ENCODE measurements at regions not wholly inside any gene's neighbourhood (a gene's known extent, or its start where the extent isn't known, plus 50 kb on each side); places are given as distances from the start of the nearest gene placed in this dataset.

DNA sequence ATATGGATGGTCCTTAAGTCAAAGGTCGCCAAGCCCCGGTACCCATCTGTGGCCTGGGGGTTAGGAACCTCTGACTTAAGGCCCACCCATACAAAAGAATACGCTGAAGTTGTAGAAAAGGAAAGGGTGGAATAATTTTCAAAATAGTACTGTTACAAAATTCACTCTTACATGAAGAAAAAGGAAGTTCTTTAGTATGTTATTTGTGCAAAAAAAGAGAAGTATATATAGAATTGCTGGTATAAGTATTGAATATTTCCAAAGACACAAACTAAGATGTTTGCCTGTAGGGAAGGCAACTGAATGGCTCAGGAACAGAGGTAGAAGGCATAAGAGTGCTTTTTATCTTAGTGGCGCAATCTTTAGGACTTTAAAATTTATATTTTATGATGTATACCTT is 78.7 kb downstream of the PRLHR start:
- Histone ChIP-seq H3K4me3 (no peak overlapping the region), H4K20me1 (ENCODE audit: insufficient read depth) (no peaks in the 10 kb centered on the region), H3K9me2 (ENCODE audit: insufficient read depth) (no peaks in the 10 kb centered on the region), H3F3A (ENCODE audit: insufficient read depth, low read depth) (no peaks in the 10 kb centered on the region; the same call in 1 of the 2 replicates), H3K4me2 (no peak overlapping the region), H3K4me1 (replicated peaks; ENCODE audit: insufficient read depth) (peaks cover 12% of the 10 kb centered on the region), H3K79me2 (ENCODE audit: low read depth) (no peaks in the 10 kb centered on the region), H3K27ac (no peak overlapping the region), H3K27me3 (ENCODE audit: insufficient read depth, low read depth) (no peaks in the 10 kb centered on the region), H2AFZ (no peak overlapping the region), H3K36me3 (ENCODE audit: low read depth) (no peaks in the 10 kb centered on the region), H3K9me3 (ENCODE audit: insufficient read depth, low read depth) (no peaks in the 10 kb centered on the region)
- ChIA-PET POLR2A (ENCODE audit: unreplicated experiment) (no interaction called here), CTCF (no interaction called here)
- no peak for TF ChIP-seq EZH2 (IDR thresholded peaks at IDR 0.05; ENCODE audit: low read depth)
- TF ChIP-seq, protein P1, sequence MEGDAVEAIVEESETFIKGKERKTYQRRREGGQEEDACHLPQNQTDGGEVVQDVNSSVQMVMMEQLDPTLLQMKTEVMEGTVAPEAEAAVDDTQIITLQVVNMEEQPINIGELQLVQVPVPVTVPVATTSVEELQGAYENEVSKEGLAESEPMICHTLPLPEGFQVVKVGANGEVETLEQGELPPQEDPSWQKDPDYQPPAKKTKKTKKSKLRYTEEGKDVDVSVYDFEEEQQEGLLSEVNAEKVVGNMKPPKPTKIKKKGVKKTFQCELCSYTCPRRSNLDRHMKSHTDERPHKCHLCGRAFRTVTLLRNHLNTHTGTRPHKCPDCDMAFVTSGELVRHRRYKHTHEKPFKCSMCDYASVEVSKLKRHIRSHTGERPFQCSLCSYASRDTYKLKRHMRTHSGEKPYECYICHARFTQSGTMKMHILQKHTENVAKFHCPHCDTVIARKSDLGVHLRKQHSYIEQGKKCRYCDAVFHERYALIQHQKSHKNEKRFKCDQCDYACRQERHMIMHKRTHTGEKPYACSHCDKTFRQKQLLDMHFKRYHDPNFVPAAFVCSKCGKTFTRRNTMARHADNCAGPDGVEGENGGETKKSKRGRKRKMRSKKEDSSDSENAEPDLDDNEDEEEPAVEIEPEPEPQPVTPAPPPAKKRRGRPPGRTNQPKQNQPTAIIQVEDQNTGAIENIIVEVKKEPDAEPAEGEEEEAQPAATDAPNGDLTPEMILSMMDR (conservative IDR thresholded peaks at IDR 0.05), result no peak
- intact Hi-C loops (cut with micrococcal nuclease; ENCODE audit: unreplicated experiment), result no loop called here
- BruUV-seq (replicated peaks), result no TSS peak
- DNase-seq, result no peak

DNA sequence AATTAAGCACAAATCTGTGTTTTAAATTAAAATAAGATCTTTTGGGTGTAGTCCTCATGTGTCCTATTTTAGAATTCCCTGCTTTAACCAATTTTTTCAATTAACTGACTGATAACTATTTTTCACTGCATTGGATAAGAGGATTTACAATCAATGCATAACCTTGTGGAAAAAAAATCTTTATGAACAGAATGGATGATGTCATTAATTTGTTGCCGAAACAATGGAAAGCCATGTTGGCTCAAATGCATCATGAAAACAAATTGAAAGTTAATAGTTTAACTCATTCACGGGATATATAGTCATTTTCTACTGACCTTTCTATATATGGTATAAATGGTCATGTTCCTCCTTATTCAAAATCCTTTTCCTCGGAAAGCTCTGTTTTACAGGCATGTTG is 82.3 kb downstream of the PRLHR start:
- Histone ChIP-seq H3K9me2 (ENCODE audit: insufficient read depth) (no peaks in the 10 kb centered on the region), H3K4me3 (no peak overlapping the region), H3K27me3 (ENCODE audit: insufficient read depth, low read depth) (no peaks in the 10 kb centered on the region), H2AFZ (no peak overlapping the region), H3K36me3 (ENCODE audit: low read depth) (no peaks in the 10 kb centered on the region), H3K4me2 (no peak overlapping the region), H3K27ac (no peak overlapping the region), H3F3A (ENCODE audit: insufficient read depth, low read depth) (peaks cover 5% of the 10 kb centered on the region; the same call in 1 of the 2 replicates), H3K4me1 (replicated peaks; ENCODE audit: insufficient read depth) (peaks cover 17% of the 10 kb centered on the region), H4K20me1 (ENCODE audit: insufficient read depth) (no peaks in the 10 kb centered on the region), H3K79me2 (ENCODE audit: low read depth) (no peaks in the 10 kb centered on the region), H3K9me3 (ENCODE audit: insufficient read depth, low read depth) (no peaks in the 10 kb centered on the region)
- TF ChIP-seq, protein P1 (conservative IDR thresholded peaks at IDR 0.05), result no peak
- TF ChIP-seq EZH2 (IDR thresholded peaks at IDR 0.05; ENCODE audit: low read depth), result no peak
- no peak for DNase-seq
- intact Hi-C loops (cut with micrococcal nuclease; ENCODE audit: unreplicated experiment), result no loop called here
- no TSS peak for BruUV-seq (replicated peaks)
- ChIA-PET POLR2A (ENCODE audit: unreplicated experiment) (no interaction called here), CTCF (no interaction called here)

DNA sequence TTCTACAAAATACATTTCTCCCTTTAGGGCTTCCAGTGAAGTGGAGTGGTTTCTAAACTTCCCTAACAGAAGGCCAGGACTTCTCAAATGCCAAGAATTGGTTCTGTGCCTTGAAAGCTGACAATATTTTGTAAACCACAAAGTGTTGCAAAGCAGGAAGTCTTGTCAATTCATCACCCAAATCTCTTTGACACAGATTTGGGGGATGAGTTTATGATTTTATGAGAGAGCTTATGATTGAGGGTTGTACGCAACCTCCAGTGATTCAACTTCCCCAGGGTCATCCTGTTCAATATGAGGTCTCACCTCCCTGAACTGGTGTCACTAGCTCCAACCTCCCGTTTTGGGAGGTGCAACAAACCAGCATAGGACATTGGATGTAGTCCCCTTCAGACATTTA is 83.7 kb downstream of the PRLHR start:
- no TSS peak for BruUV-seq (replicated peaks)
- peak in 1 of 2 experiments; percentile 74 for DNase-seq
- Histone ChIP-seq H3K4me3 (no peak overlapping the region), H3K27ac (0 out of 2 replicates have a peak overlapping the region, but pooled peaks have one; percentile 30), H3K4me2 (peak overlapping the region; percentile 25), H3K9me3 (ENCODE audit: insufficient read depth, low read depth) (no peaks in the 10 kb centered on the region), H3K4me1 (replicated peaks; ENCODE audit: insufficient read depth) (peaks cover 17% of the 10 kb centered on the region), H3K36me3 (ENCODE audit: low read depth) (no peaks in the 10 kb centered on the region), H3F3A (ENCODE audit: insufficient read depth, low read depth) (peaks cover 5% of the 10 kb centered on the region; the same call in 1 of the 2 replicates), H3K79me2 (ENCODE audit: low read depth) (no peaks in the 10 kb centered on the region), H3K27me3 (ENCODE audit: insufficient read depth, low read depth) (no peaks in the 10 kb centered on the region), H3K9me2 (ENCODE audit: insufficient read depth) (no peaks in the 10 kb centered on the region), H2AFZ (no peak overlapping the region), H4K20me1 (ENCODE audit: insufficient read depth) (no peaks in the 10 kb centered on the region)
- TF ChIP-seq EZH2 (IDR thresholded peaks at IDR 0.05; ENCODE audit: low read depth), result no peak
- TF ChIP-seq, protein P1 (conservative IDR thresholded peaks at IDR 0.05), result no peak
- POLR2A ChIA-PET (ENCODE audit: unreplicated experiment), result no interaction called here
- intact Hi-C loops (cut with micrococcal nuclease; ENCODE audit: unreplicated experiment), result no loop called here
- CTCF ChIA-PET, result no interaction called here
